Activated T-cell treated with anti-CD3 and anti-CD28 coated beads for 1 hour (primary cell): ENCODE measurements at regions not wholly inside any gene's neighbourhood (a gene's known extent, or its start where the extent isn't known, plus 50 kb on each side); places are given as distances from the start of the nearest gene placed in this dataset.

Source experiments
- DNase-seq: peaks from one replicate; pipeline ENCODE4 v3.0.0-alpha.2; 2020; ENCODE audit warnings: low read depth

DNA sequence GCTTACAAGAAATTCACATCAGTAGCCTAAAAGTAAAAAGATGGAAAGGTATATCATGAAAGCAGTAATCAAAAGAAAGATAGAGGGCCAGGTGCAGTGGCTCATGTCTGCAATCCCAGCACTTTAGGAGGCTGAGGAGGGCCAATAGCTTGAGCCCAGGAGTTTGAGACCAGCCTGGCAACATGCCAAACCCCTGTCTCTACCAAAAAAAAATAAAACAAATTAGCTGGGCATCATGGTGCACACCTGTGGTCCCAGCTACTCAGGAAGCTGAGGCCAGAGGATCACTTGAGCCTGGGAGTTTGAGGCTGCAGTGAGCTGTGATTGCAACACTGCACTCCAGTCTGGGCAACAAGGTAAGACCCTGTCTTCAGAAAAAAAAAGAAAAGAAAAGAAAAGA is 55.5 kb downstream of the GSPT2 start:
- no peak for DNase-seq

DNA sequence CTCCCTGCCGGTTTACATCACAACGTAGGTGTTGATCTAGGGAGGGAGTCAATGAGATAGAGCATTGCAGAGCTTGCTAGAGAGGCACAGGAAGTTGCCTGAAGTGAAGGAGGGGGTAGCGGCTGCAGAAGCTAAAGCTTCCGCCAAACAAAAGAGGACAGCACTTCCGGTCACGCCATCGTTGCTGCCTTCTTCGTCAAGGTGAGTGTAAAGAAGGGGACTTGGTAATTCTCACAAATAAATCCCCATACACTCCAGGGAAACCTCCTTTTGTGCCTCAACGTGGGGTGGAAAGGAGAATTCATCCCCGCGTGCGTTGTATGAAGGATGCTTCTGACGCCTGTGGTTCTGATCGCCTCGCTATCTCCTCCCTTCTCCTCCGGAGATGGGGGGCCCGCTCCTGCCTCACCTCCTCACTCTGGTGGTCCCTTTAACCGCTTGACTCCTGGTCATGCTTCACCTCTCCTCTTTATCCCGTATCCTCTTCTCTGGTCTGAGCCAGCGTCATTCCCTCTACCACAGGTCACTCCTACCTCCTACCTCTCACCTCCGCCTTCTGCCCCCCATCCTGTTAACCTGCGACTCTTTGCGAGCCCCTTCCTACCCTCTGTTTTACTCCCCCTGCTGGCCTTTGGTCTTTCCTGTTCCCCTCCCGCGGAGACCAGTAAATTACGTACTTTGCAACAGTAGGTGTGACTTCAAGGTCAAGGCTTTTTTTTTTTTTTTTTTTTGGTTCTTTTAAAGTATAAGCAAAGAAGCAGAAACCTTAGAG is 59.9 kb downstream of the GSPT2 start:
- DNase-seq: peak; percentile 27

DNA sequence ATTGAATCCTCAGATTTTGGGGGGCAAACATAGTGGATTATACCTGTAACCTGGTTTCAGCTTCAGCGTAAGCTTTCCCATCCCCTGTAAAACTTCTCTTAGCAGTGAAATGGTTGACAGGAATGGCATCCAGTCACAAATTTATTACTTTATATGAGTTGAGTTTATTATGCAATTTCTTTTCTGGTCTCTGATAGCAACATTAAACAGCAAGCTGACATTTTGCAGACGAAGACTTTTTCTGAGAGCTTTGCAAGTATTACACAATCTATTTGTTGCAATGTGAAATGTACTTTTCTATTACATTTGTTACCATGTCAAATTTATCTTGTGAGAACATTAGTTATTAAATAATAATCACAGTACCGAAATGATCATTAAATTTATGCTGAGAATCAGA is 60.6 kb downstream of the GSPT2 start:
- no peak for DNase-seq

DNA sequence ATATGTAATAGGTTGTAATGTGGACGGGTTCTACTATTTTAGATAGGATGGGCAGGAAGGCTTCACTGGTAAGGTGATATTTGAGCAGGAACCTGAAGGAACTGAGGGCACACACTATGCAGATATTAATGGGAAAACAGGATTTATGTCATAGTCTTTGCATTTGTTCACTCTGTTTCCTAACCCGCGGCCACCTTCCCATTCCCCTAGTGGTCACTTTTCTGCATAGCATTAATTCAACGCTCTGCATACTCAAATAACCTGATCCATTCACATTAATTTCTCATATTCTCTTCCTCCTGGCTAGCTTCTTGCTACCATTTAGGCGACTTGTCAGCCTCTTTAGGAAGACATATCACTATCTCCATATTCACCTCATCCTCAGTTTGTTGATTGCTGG is 61.5 kb downstream of the GSPT2 start:
- no peak for DNase-seq

DNA sequence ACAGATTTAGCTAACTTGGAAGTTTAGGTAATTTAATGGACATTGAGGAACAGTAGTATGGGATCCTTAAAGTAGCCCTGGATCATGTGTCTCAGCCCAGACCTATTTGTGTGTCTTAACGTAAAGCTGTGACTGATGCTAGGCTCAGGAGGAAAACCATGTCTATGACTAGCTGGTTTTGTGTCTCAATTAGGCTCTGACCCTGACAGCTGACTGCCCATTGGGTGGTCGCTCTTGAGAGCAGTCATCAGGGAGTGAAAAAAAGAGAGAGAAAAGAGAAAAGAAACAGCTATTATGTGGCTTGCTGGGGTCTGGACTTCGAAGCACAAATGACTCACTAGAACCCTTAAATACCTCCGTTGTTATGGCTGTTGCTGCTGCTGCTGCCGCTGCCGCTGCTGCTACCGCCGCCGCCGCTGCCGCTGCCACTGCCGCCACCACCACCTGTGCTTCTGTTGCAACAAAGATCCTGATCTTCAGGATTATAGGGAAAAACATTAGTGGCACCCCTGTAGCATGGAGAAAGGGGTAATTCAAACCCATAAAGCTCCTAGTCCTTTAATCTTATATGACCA is 70.7 kb downstream of the GSPT2 start:
- no peak for DNase-seq

DNA sequence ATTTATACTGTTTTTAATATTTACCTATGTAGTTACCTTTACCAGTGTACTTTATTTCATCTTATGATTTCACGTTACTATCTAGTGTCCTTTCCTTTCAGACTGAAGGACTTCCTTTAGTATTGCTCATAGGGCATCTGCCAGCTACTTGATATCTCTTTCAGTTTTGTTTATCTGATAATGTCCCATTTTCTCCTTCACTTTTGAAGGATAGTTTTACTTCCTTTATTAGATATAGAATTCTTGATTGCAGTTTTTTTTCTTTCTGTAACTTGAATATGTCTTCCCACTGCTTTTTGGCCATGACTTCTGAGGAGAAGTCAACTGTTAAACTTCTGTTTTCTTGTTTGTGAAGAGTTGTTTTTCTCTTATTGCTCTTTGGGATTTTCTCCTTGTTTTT is 69.4 kb upstream of the MAGED1 start:
- DNase-seq: no peak

DNA sequence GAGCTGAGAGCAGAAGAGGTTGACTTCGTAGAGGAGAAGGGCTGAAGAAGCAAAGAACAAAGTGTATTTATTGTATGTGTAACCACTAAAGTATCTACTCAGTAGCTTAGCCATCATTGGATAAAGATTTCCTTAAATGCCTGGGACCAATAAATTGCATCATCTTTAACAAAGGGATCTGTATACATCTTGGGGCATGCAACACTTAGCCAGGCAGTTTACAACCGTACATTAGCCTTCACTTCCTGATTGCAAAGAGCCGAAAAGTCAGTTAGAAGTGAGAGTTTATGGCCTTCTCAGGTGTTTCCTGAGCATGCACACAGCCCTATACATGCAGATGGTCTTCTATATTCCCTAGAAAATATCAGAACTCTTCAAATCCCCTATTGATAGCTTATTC is 68.0 kb upstream of the MAGED1 start:
- DNase-seq: no peak

DNA sequence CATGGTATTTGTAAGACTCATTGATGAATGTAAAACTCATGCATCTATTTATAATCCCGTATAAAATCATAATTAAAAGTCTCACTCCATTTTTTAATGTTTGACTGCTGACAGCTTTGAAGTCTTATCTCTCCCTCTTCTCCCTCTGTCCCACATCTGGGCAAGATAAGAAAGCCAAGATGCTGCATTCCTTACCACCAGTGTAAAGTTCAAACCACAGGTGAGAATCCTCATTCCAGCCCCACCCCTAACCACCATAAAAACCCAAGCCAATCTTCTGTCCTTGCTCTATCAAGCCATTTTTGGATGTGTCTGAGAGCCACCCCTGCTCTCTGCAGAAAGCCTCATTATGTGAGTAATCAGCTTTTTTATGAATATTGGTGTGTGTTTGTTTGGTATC is 59.3 kb upstream of the MAGED1 start:
- no peak for DNase-seq

DNA sequence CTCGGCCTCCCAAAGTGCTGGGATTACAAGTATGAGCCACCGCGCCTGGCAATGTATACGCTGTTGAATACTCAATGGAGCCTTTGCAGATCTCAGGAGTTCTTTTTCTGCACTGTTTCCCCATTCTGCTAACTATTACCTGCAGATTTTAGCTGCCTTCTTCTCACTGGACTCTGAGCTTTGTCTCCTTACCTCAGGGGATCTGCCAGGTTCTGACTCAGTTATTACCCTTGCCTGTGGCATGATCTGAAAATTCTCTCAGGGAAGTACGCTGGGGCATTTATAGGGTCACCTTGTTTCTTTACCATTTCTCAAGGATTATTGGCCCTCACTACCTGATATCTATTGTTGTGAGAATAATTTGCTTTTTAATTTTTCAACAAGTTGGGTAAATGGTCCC is 56.6 kb upstream of the MAGED1 start:
- DNase-seq: no peak

DNA sequence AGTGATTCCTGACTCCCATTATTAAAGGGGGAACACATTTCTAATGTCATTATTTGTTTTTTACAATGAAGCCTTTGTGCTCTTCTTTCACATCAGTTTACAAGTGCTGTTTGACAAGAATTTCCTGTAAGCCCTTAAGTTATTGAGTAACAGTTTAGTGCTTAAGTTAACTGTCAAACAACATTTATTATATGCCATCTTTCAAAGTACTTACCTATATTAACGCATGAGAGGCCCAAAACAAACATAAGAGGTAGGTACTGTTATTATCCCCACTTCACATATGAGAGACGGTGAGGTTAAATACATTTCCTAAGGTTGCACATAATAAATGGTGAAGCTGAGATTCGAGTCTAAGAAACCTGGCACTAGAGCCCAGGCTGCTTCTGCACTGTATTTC is 56.0 kb upstream of the MAGED1 start:
- no peak for DNase-seq

DNA sequence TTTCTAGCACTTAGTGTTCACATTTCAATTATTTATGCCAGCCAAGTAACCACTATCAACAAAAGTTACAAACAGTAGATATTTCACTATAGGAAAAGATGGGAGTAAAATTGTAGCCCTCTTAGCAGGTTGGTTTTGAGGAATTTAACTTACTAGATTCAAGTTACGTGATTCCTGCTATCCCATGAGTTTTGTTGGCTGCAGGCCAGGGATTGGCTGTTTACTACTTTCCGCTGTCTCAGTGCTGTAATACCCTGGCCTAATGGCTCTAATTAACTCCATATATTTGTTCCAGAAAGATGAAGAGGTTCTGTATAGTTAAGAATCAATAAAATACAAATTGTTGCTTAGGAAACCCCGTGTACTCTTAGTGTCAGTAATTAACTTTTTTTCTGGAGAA is 55.5 kb upstream of the MAGED1 start:
- no peak for DNase-seq
